ENCODE measurements at regions not wholly inside any gene's neighbourhood (a gene's known extent, or its start where the extent isn't known, plus 50 kb on each side); places are given as distances from the start of the nearest gene placed in this dataset.

DNA sequence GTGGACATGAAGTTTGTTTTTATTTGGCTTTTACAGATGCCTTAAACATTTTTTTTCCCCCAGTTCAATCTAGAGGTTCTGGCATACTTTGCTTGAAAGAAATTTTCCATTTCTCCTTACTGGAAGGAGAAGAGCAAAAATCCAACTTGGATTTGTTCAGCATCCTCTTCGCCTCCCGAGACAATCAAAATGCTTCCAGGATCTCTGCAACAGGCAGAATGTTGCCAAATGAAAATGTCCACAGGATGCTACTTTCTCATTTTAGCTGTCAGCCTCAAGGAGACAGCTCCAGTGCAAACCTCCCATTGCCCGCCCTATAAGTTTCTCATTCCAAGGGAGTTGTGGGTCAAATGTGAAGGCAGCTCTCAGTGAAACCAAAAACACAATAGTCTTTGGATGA lies 1972.1 kb downstream of the MAT2B start:
- H2AFZ ChIP-seq (ENCODE audit: low read depth, low read length): no peak overlapping the region
- TF ChIP-seq TAF1 (IDR thresholded peaks at IDR 0.05; ENCODE audit: low read depth) (no peak), EZH2 (IDR thresholded peaks at IDR 0.05; ENCODE audit: borderline replicate concordance, insufficient read depth, low read length, poor library complexity, severe bottlenecking) (no peak), CTCF (IDR thresholded peaks at IDR 0.05; ENCODE audit: poor library complexity, severe bottlenecking) (no peak), SMC3 (conservative IDR thresholded peaks at IDR 0.05; ENCODE audit: poor library complexity) (no peak), EP300 (conservative IDR thresholded peaks at IDR 0.05; ENCODE audit: poor library complexity, severe bottlenecking) (no peak), MXI1 (conservative IDR thresholded peaks at IDR 0.05; ENCODE audit: poor library complexity, severe bottlenecking) (no peak), RAD21 (conservative IDR thresholded peaks at IDR 0.05) (no peak), POLR2AphosphoS5 (IDR thresholded peaks at IDR 0.05) (no peak)
- TF ChIP-seq, protein P1, sequence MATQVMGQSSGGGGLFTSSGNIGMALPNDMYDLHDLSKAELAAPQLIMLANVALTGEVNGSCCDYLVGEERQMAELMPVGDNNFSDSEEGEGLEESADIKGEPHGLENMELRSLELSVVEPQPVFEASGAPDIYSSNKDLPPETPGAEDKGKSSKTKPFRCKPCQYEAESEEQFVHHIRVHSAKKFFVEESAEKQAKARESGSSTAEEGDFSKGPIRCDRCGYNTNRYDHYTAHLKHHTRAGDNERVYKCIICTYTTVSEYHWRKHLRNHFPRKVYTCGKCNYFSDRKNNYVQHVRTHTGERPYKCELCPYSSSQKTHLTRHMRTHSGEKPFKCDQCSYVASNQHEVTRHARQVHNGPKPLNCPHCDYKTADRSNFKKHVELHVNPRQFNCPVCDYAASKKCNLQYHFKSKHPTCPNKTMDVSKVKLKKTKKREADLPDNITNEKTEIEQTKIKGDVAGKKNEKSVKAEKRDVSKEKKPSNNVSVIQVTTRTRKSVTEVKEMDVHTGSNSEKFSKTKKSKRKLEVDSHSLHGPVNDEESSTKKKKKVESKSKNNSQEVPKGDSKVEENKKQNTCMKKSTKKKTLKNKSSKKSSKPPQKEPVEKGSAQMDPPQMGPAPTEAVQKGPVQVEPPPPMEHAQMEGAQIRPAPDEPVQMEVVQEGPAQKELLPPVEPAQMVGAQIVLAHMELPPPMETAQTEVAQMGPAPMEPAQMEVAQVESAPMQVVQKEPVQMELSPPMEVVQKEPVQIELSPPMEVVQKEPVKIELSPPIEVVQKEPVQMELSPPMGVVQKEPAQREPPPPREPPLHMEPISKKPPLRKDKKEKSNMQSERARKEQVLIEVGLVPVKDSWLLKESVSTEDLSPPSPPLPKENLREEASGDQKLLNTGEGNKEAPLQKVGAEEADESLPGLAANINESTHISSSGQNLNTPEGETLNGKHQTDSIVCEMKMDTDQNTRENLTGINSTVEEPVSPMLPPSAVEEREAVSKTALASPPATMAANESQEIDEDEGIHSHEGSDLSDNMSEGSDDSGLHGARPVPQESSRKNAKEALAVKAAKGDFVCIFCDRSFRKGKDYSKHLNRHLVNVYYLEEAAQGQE (IDR thresholded peaks at IDR 0.05; ENCODE audit: borderline replicate concordance): no peak
- no peak overlapping the region for H3K4me3 ChIP-seq (ENCODE audit: low read length)
- no peaks in the 10 kb centered on the region for H3K9me2 ChIP-seq (ENCODE audit: insufficient read depth, low read length)
- H3F3A ChIP-seq (ENCODE audit: insufficient read depth, low read length, poor library complexity, severe bottlenecking): no peaks in the 10 kb centered on the region
- no peaks in the 10 kb centered on the region for H3K79me2 ChIP-seq (replicated peaks; ENCODE audit: insufficient read depth, low read length)
- H3K9me3 ChIP-seq (ENCODE audit: low read length): no peaks in the 10 kb centered on the region
- no peak overlapping the region for H3K27ac ChIP-seq (ENCODE audit: low read length)
- H4K20me1 ChIP-seq (ENCODE audit: insufficient read depth): no peaks in the 10 kb centered on the region
- H3K36me3 ChIP-seq (ENCODE audit: insufficient read depth, low read length): no peaks in the 10 kb centered on the region
- no peak overlapping the region for H3K9ac ChIP-seq (ENCODE audit: low read length)
- H3K4me2 ChIP-seq (ENCODE audit: low read length): no peak overlapping the region
- no peaks in the 10 kb centered on the region for H3K27me3 ChIP-seq (ENCODE audit: insufficient read depth, low read depth, low read length)

DNA sequence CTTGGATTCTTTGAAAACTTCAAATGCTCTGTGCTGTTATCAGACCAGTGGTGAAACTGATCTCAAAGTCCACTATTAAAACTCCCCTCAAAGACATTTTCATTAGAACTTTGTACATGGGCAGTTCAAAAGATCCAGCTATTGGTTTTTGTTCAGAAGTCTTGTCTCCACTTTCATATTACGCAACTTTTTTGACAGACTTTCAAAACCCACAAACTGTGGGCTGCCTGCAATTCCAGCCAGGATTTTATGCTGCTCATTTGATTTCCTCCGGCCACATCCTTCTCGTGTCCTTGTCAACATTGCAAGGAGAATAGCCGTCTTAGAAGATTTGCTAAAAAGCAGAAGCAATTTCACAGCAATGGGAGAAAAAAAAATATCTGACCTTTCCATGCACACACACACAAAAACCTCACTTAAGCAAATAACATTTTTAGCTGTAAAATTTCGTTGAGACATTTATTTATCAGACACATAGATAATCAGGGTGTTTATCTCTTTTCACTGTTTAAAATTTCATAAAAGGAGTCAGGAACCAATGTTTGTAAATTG lies 1990.5 kb downstream of the MAT2B start:
- Histone ChIP-seq H3K9me2 (ENCODE audit: insufficient read depth, low read length) (no peaks in the 10 kb centered on the region), H3K27me3 (ENCODE audit: insufficient read depth, low read depth, low read length) (no peaks in the 10 kb centered on the region), H2AFZ (ENCODE audit: low read depth, low read length) (no peak overlapping the region), H3K9ac (ENCODE audit: low read length) (no peak overlapping the region), H3K4me2 (ENCODE audit: low read length) (no peak overlapping the region), H3F3A (ENCODE audit: insufficient read depth, low read length, poor library complexity, severe bottlenecking) (no peaks in the 10 kb centered on the region), H3K4me3 (ENCODE audit: low read length) (no peak overlapping the region), H3K9me3 (ENCODE audit: low read length) (no peaks in the 10 kb centered on the region), H3K27ac (ENCODE audit: low read length) (no peak overlapping the region), H3K79me2 (replicated peaks; ENCODE audit: insufficient read depth, low read length) (no peaks in the 10 kb centered on the region), H3K36me3 (ENCODE audit: insufficient read depth, low read length) (no peaks in the 10 kb centered on the region), H4K20me1 (ENCODE audit: insufficient read depth) (no peaks in the 10 kb centered on the region)
- TF ChIP-seq, protein P1 (IDR thresholded peaks at IDR 0.05; ENCODE audit: borderline replicate concordance): no peak
- TF ChIP-seq RAD21 (conservative IDR thresholded peaks at IDR 0.05): no peak
- no peak for TF ChIP-seq SMC3 (conservative IDR thresholded peaks at IDR 0.05; ENCODE audit: poor library complexity)
- no peak for TF ChIP-seq TAF1 (IDR thresholded peaks at IDR 0.05; ENCODE audit: low read depth)
- no peak for TF ChIP-seq MXI1 (conservative IDR thresholded peaks at IDR 0.05; ENCODE audit: poor library complexity, severe bottlenecking)
- TF ChIP-seq EP300 (conservative IDR thresholded peaks at IDR 0.05; ENCODE audit: poor library complexity, severe bottlenecking): no peak
- no peak for TF ChIP-seq EZH2 (IDR thresholded peaks at IDR 0.05; ENCODE audit: borderline replicate concordance, insufficient read depth, low read length, poor library complexity, severe bottlenecking)
- TF ChIP-seq POLR2AphosphoS5 (IDR thresholded peaks at IDR 0.05): no peak
- no peak for TF ChIP-seq CTCF (IDR thresholded peaks at IDR 0.05; ENCODE audit: poor library complexity, severe bottlenecking)
